WTC11 (cell line): ENCODE measurements at regions not wholly inside any gene's neighbourhood (a gene's known extent, or its start where the extent isn't known, plus 50 kb on each side); places are given as distances from the start of the nearest gene placed in this dataset.

Source experiments
- ATAC-seq: fragments of 200-7000 bp; cut with Tn5 transposase; 2 replicates; pipeline ENCODE4 v1.10.0; 2021; ENCODE audit warnings: mild to moderate bottlenecking, moderate library complexity
- CTCF ChIA-PET: fragments of 300-600 bp; sonication (Branson Sonifier 250); formaldehyde crosslinking; loops from one replicate; lab custom pipeline; 2021; ENCODE audit warnings: antibody characterized with exemption; lab: Charles Lee
- POLR2A ChIA-PET: fragments of 350-600 bp; sonication (Branson Sonifier 250); formaldehyde crosslinking; loops from one replicate; lab custom pipeline; 2021; ENCODE audit warnings: antibody characterized with exemption; lab: Charles Lee
- DNase-seq: peaks from one replicate; pipeline ENCODE4 v3.0.0; 2021; ENCODE audit warnings: low spot score
- H3K27ac Mint-ChIP-seq: 2 replicates; pipeline ENCODE4 v1.8.0; 2021; ENCODE audit warnings: mixed read lengths
- H3K27me3 Mint-ChIP-seq: 2 replicates; pipeline ENCODE4 v1.8.0; 2021; ENCODE audit warnings: low read depth, mild to moderate bottlenecking, moderate library complexity, mixed read lengths
- H3K36me3 Mint-ChIP-seq: 2 replicates; pipeline ENCODE4 v1.8.0; 2021; ENCODE audit warnings: mixed read lengths
- H3K4me1 Mint-ChIP-seq: 2 replicates; pipeline ENCODE4 v1.8.0; 2022; ENCODE audit warnings: mixed read lengths
- H3K4me3 Mint-ChIP-seq: 2 replicates; pipeline ENCODE4 v1.8.0; 2021; ENCODE audit warnings: mild to moderate bottlenecking, moderate library complexity, mixed read lengths
- H3K9me3 Mint-ChIP-seq: 2 replicates; pipeline ENCODE4 v1.8.0; 2021; ENCODE audit warnings: mixed read lengths
- AFF4 ChIP-seq: sonication (generic); formaldehyde crosslinking; IDR thresholded peaks from 2 replicates; pipeline ENCODE4 v1.8.1; 2023; ENCODE audit warnings: mild to moderate bottlenecking, missing genetic modification reagents, borderline replicate concordance
- ATF1 ChIP-seq: sonication (generic); formaldehyde crosslinking; IDR thresholded peaks from 2 replicates; pipeline ENCODE4 v1.8.1; 2023; ENCODE audit warnings: mild to moderate bottlenecking, moderate library complexity, missing genetic modification reagents
- CREB1 ChIP-seq: sonication (generic); formaldehyde crosslinking; IDR thresholded peaks from 2 replicates; pipeline ENCODE4 v1.8.0; 2023; ENCODE audit warnings: mild to moderate bottlenecking, missing genetic modification reagents
- E2F5 ChIP-seq: sonication (generic); formaldehyde crosslinking; IDR thresholded peaks from 2 replicates; pipeline ENCODE4 v1.8.1; 2022; ENCODE audit warnings: mild to moderate bottlenecking, moderate library complexity, missing genetic modification reagents
- ELF4 ChIP-seq: sonication (generic); formaldehyde crosslinking; IDR thresholded peaks from 2 replicates; pipeline ENCODE4 v1.8.1; 2022; ENCODE audit warnings: low read depth, mild to moderate bottlenecking, moderate library complexity, missing genetic modification reagents
- EMX1 ChIP-seq: fragments of 250-450 bp; sonication (Bioruptor Pico); IDR thresholded peaks from 2 replicates; pipeline ENCODE4 v1.8.0; 2021; ENCODE audit warnings: mild to moderate bottlenecking
- FOXJ3 ChIP-seq: sonication (generic); formaldehyde crosslinking; IDR thresholded peaks from 2 replicates; pipeline ENCODE4 v1.9.0; 2021; ENCODE audit warnings: missing genetic modification reagents, mild to moderate bottlenecking, borderline replicate concordance
- HMGA2 ChIP-seq: fragments of 250-450 bp; sonication (Bioruptor Pico); IDR thresholded peaks from 2 replicates; pipeline ENCODE4 v1.4.0; 2021; ENCODE audit warnings: mild to moderate bottlenecking, moderate library complexity
- JUN ChIP-seq: sonication (generic); formaldehyde crosslinking; IDR thresholded peaks from 2 replicates; pipeline ENCODE4 v1.8.0; 2023; ENCODE audit warnings: mild to moderate bottlenecking, missing genetic modification reagents
- NFYB ChIP-seq: sonication (generic); formaldehyde crosslinking; conservative IDR thresholded peaks from 2 replicates; pipeline ENCODE4 v1.8.0; 2022; ENCODE audit warnings: low read depth, missing genetic modification reagents
- NR1H2 ChIP-seq: sonication (generic); formaldehyde crosslinking; IDR thresholded peaks from 2 replicates; pipeline ENCODE4 v1.9.0; 2021; ENCODE audit warnings: mild to moderate bottlenecking, moderate library complexity, missing genetic modification reagents
- NR3C1 ChIP-seq: sonication (generic); formaldehyde crosslinking; conservative IDR thresholded peaks from 2 replicates; pipeline ENCODE4 v1.8.1; 2023; ENCODE audit warnings: low read depth, mild to moderate bottlenecking, missing genetic modification reagents
- OVOL2 ChIP-seq: fragments of 250-450 bp; sonication (Bioruptor Pico); IDR thresholded peaks from 2 replicates; pipeline ENCODE4 v1.9.0; 2021; ENCODE audit warnings: mild to moderate bottlenecking, borderline replicate concordance
- PRRX2 ChIP-seq: fragments of 250-450 bp; sonication (Bioruptor Pico); IDR thresholded peaks from 2 replicates; pipeline ENCODE4 v1.8.0; 2021; ENCODE audit warnings: mild to moderate bottlenecking
- ZBTB43 ChIP-seq: sonication (generic); formaldehyde crosslinking; IDR thresholded peaks from 2 replicates; pipeline ENCODE4 v1.8.1; 2023; ENCODE audit warnings: mild to moderate bottlenecking, missing genetic modification reagents
- ZNF232 ChIP-seq: sonication (generic); formaldehyde crosslinking; IDR thresholded peaks from 2 replicates; pipeline ENCODE4 v1.8.0; 2022; ENCODE audit warnings: mild to moderate bottlenecking, missing genetic modification reagents
- ZNF317 ChIP-seq: sonication (generic); formaldehyde crosslinking; IDR thresholded peaks from 2 replicates; pipeline ENCODE4 v1.8.1; 2023; ENCODE audit warnings: low read depth, mild to moderate bottlenecking, moderate library complexity, missing genetic modification reagents, borderline replicate concordance
- ZNF396 ChIP-seq: fragments of 250-450 bp; sonication (Bioruptor Pico); IDR thresholded peaks from 2 replicates; pipeline ENCODE4 v1.8.0; 2021; ENCODE audit warnings: mild to moderate bottlenecking, moderate library complexity, borderline replicate concordance
- ZNF416 ChIP-seq: fragments of 250-450 bp; sonication (Bioruptor Pico); IDR thresholded peaks from 2 replicates; pipeline ENCODE4 v1.9.0; 2021; ENCODE audit warnings: mild to moderate bottlenecking, inconsistent platforms
- TF ChIP-seq, protein P1 (sequence below): sonication (generic); formaldehyde crosslinking; IDR thresholded peaks from 2 replicates; pipeline ENCODE4 v1.8.1; 2023; ENCODE audit warnings: mild to moderate bottlenecking, missing genetic modification reagents, moderate library complexity
- TF ChIP-seq, protein P2 (sequence below): sonication (generic); formaldehyde crosslinking; IDR thresholded peaks from 2 replicates; pipeline ENCODE4 v1.8.0; 2022; ENCODE audit warnings: mild to moderate bottlenecking, missing genetic modification reagents
- TF ChIP-seq, protein P3 (sequence below): sonication (generic); formaldehyde crosslinking; IDR thresholded peaks from 2 replicates; pipeline ENCODE4 v1.8.1; 2023; ENCODE audit warnings: mild to moderate bottlenecking, moderate library complexity, missing genetic modification reagents
- TF ChIP-seq, protein P4 (sequence below): sonication (generic); formaldehyde crosslinking; IDR thresholded peaks from 2 replicates; pipeline ENCODE4 v1.8.0; 2022; ENCODE audit warnings: mild to moderate bottlenecking, missing genetic modification reagents

DNA sequence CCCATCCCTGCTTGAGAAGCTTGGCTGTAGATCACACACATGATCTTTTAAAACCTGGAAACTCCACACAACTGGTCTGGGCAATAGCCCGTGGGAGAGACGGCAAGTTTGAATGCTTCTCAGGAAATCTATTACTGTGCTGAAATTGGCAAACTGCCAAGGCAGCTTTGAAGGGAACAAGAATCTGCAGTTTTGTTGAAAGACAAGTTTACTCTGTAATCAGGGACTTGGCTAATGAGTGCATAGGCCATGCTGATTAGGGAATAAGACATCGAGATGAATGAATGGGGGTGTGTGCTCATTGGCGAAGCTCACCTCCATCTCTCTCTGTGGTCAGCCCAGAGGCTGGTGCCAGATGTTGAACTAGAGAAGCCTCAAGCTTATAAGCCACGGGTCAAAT is 218.8 kb downstream of the HIPK3 start:
- H3K27me3 Mint-ChIP-seq, result no peaks in the 10 kb centered on the region; the same call in 1 of the 2 replicates
- H3K36me3 Mint-ChIP-seq, result no peaks in the 10 kb centered on the region
- no peak overlapping the region for H3K27ac Mint-ChIP-seq
- no peak overlapping the region for H3K4me3 Mint-ChIP-seq
- POLR2A ChIA-PET, result no interaction called here
- ATAC-seq (no peak), DNase-seq (no peak)
- TF ChIP-seq HMGA2 (CRISPR knock-in tag), result no peak
- TF ChIP-seq ZNF232 (CRISPR knock-in tag), result no peak
- TF ChIP-seq NFYB (CRISPR knock-in tag), result no peak
- TF ChIP-seq EMX1, result no peak
- H3K9me3 Mint-ChIP-seq, result no peaks in the 10 kb centered on the region
- H3K4me1 Mint-ChIP-seq, result no peaks in the 10 kb centered on the region
- CTCF ChIA-PET, result no interaction called here

- no peak for ATAC-seq
- H3K36me3 Mint-ChIP-seq, result no peaks in the 10 kb centered on the region
- no peaks in the 10 kb centered on the region; the same call in 1 of the 2 replicates for H3K27me3 Mint-ChIP-seq
- no peak overlapping the region for H3K27ac Mint-ChIP-seq
- ChIA-PET CTCF (no interaction called here), POLR2A (interaction anchor here (1.4 kb wide), 1 partner anchor 10 kb away, joined by 4 read pairs; no protein-coding TSS in a partner anchor)
- H3K9me3 Mint-ChIP-seq, result peaks cover 6% of the 10 kb centered on the region
- no peak overlapping the region for H3K4me3 Mint-ChIP-seq
- TF ChIP-seq E2F5 (CRISPR knock-in tag), result no peak
- no peak for TF ChIP-seq ZBTB43 (CRISPR knock-in tag)
- TF ChIP-seq AFF4 (CRISPR knock-in tag), result no peak
- TF ChIP-seq, protein P1, sequence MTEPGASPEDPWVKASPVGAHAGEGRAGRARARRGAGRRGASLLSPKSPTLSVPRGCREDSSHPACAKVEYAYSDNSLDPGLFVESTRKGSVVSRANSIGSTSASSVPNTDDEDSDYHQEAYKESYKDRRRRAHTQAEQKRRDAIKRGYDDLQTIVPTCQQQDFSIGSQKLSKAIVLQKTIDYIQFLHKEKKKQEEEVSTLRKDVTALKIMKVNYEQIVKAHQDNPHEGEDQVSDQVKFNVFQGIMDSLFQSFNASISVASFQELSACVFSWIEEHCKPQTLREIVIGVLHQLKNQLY (CRISPR knock-in tag), result no peak
- TF ChIP-seq ZNF396 (CRISPR knock-in tag), result no peak
- no peak for TF ChIP-seq NR1H2 (CRISPR knock-in tag)
- no peak for TF ChIP-seq PRRX2 (CRISPR knock-in tag)
- TF ChIP-seq OVOL2 (CRISPR knock-in tag), result no peak
- no peak for TF ChIP-seq ZNF416 (CRISPR knock-in tag)
- no peak for TF ChIP-seq ZNF232 (CRISPR knock-in tag)
- no peak for TF ChIP-seq NR3C1 (CRISPR knock-in tag)
- TF ChIP-seq JUN, result no peak
- TF ChIP-seq, protein P2, sequence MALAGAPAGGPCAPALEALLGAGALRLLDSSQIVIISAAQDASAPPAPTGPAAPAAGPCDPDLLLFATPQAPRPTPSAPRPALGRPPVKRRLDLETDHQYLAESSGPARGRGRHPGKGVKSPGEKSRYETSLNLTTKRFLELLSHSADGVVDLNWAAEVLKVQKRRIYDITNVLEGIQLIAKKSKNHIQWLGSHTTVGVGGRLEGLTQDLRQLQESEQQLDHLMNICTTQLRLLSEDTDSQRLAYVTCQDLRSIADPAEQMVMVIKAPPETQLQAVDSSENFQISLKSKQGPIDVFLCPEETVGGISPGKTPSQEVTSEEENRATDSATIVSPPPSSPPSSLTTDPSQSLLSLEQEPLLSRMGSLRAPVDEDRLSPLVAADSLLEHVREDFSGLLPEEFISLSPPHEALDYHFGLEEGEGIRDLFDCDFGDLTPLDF (CRISPR knock-in tag), result no peak
- no peak for TF ChIP-seq ZNF317 (CRISPR knock-in tag)
- TF ChIP-seq ATF1 (CRISPR knock-in tag), result no peak
- no peak for TF ChIP-seq FOXJ3 (CRISPR knock-in tag)
- TF ChIP-seq, protein P3, sequence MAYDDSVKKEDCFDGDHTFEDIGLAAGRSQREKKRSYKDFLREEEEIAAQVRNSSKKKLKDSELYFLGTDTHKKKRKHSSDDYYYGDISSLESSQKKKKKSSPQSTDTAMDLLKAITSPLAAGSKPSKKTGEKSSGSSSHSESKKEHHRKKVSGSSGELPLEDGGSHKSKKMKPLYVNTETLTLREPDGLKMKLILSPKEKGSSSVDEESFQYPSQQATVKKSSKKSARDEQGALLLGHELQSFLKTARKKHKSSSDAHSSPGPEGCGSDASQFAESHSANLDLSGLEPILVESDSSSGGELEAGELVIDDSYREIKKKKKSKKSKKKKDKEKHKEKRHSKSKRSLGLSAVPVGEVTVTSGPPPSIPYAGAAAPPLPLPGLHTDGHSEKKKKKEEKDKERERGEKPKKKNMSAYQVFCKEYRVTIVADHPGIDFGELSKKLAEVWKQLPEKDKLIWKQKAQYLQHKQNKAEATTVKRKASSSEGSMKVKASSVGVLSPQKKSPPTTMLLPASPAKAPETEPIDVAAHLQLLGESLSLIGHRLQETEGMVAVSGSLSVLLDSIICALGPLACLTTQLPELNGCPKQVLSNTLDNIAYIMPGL (CRISPR knock-in tag), result no peak
- TF ChIP-seq CREB1 (CRISPR knock-in tag), result no peak
- TF ChIP-seq, protein P4, sequence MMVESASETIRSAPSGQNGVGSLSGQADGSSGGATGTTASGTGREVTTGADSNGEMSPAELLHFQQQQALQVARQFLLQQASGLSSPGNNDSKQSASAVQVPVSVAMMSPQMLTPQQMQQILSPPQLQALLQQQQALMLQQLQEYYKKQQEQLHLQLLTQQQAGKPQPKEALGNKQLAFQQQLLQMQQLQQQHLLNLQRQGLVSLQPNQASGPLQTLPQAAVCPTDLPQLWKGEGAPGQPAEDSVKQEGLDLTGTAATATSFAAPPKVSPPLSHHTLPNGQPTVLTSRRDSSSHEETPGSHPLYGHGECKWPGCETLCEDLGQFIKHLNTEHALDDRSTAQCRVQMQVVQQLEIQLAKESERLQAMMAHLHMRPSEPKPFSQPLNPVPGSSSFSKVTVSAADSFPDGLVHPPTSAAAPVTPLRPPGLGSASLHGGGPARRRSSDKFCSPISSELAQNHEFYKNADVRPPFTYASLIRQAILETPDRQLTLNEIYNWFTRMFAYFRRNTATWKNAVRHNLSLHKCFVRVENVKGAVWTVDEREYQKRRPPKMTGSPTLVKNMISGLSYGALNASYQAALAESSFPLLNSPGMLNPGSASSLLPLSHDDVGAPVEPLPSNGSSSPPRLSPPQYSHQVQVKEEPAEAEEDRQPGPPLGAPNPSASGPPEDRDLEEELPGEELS (CRISPR knock-in tag), result no peak
- no peak for TF ChIP-seq ELF4 (CRISPR knock-in tag)
- DNase-seq, result no peak
- H3K4me1 Mint-ChIP-seq, result no peaks in the 10 kb centered on the region
Measured at GRCh38 chr11:33474866-33475265, 217.7 kb downstream of the HIPK3 start.
